Liver (tissue), 2 donors: ENCODE measurements at regions not wholly inside any gene's neighbourhood (a gene's known extent, or its start where the extent isn't known, plus 50 kb on each side); places are given as distances from the start of the nearest gene placed in this dataset.

Source experiments
- CTCF ChIP-seq: fragments of 150-350 bp; IDR thresholded peaks from 2 replicates; pipeline ENCODE4 v1.5.1; 2017; ENCODE audit warnings: improper control_type of control experiment, low read depth, low read length; ENCODE audit not compliant: missing input control
- REST ChIP-seq: IDR thresholded peaks from 2 replicates; pipeline ENCODE4 v1.6.1; 2016; ENCODE audit warnings: antibody characterized with exemption, mild to moderate bottlenecking
- donor health status: healthy.

- TF ChIP-seq CTCF = no peak
- TF ChIP-seq REST = no peak
Observed at GRCh38 chr1:23611601-23612327, 52.5 kb upstream of the ID3 start.
